Right lobe of liver (tissue), 6 donors: ENCODE measurements at regions not wholly inside any gene's neighbourhood (a gene's known extent, or its start where the extent isn't known, plus 50 kb on each side); places are given as distances from the start of the nearest gene placed in this dataset.

Source experiments
- ATAC-seq, 4 donors: fragments of 200-7000 bp; cut with Tn5 transposase; one replicate each; pipeline ENCODE4 v1.9.1; 2020; ENCODE audit warnings: mild to moderate bottlenecking in 4 of 4, moderate library complexity in 4 of 4
- DNase-seq, 3 donors: peaks; one replicate each; pipeline ENCODE4 v3.0.0-alpha.2; 2020
- H3K27ac ChIP-seq, 3 donors: fragments of 200-600 bp; one replicate each; pipeline ENCODE4 v1.8.0; 2022
- H3K27me3 ChIP-seq, 2 donors: fragments of 200-600 bp; one replicate each; pipeline ENCODE4 v1.8.0; 2022
- H3K36me3 ChIP-seq, 4 donors: fragments of 200-600 bp; sonication (generic) in 1 of 4; one replicate each; pipeline versions ENCODE4 v1.5.1 to v1.8.0; 2017 to 2022; ENCODE audit warnings: control low read depth in 1 of 4
- H3K4me1 ChIP-seq, 4 donors: fragments of 200-600 bp; sonication (generic) in 1 of 4; one replicate each; pipeline versions ENCODE4 v1.5.1 to v1.8.0; 2017 to 2022; ENCODE audit warnings: control low read depth in 1 of 4
- H3K4me3 ChIP-seq, 3 donors: fragments of 200-600 bp; one replicate each; pipeline ENCODE4 v1.8.0; 2022
- H3K9me3 ChIP-seq, 4 donors: fragments of 200-600 bp; sonication (generic) in 1 of 4; one replicate each; pipeline versions ENCODE4 v1.5.1 to v1.8.0; 2017 to 2022; ENCODE audit warnings: control low read depth in 1 of 4
- CTCF ChIP-seq, 4 donors: fragments of 200-600 bp in 3 of 4; fragments of 450-650 bp in 1 of 4; IDR thresholded peaks; one replicate each; pipeline versions ENCODE4 v1.5.1 to v1.8.0; 2016 to 2022; ENCODE audit warnings: antibody characterized with exemption in 4 of 4, mild to moderate bottlenecking in 2 of 4
- POLR2A ChIP-seq: fragments of 450-650 bp; IDR thresholded peaks from one replicate; pipeline ENCODE4 v1.6.1; 2017; ENCODE audit warnings: antibody characterized with exemption, mild to moderate bottlenecking
- WGBS: methylation state at CpG from one replicate; pipeline ENCODE4 v1.1.6; 2018; ENCODE audit warnings: low coverage, low lambda C conversion rate; ENCODE audit not compliant: insufficient coverage; ENCODE audit errors: missing lambda C conversion rate; 5-methylcytosine and 5-hydroxymethylcytosine counted together
- intact Hi-C, 2 donors: fragments of 100-400 bp; cut with DNase I; formaldehyde crosslinking; loops; one replicate each; pipeline versions ENCODE4 v1.11.2 to v1.14.1; 2022
- donor health status: DM: no; HTN: yes; CAD: no.
- donor health status: DM: no; HTN: no; CAD: no.
- donor health status: DM: no; HTN: no; CAD: no.
- donor health status: DM: no; HTN: yes; CAD: no.
- donor health status: DM: no; HTN: yes; CAD: no.

- no peak for ATAC-seq
- TF ChIP-seq POLR2A, result no peak
- no peak for TF ChIP-seq CTCF (IDR thresholded peaks at IDR 0.05)
- WGBS, result 87% methylated on average over 3 of the region's 3 CpGs
Observed at GRCh38 chr12:107529991-107530390, 155.6 kb upstream of the PWP1 start.

GRCh38 chr12:107530701-107531100 lies 154.9 kb upstream of the PWP1 start:
- DNase-seq (no peak), ATAC-seq (no peak)
- peaks cover 0 to 10% (median 2%) of the 10 kb centered on the region in 4 donors for H3K4me1 ChIP-seq
- TF ChIP-seq CTCF (IDR thresholded peaks at IDR 0.05) (no peak), POLR2A (no peak)
- whole genome bisulfite sequencing, result 80% methylated on average over 1 of the region's 2 CpGs
- intact Hi-C loops, result no loop called here
- no peak overlapping the region for H3K27ac ChIP-seq
- H3K27me3 ChIP-seq, result no peaks in the 10 kb centered on the region
- no peak overlapping the region for H3K4me3 ChIP-seq
- no peaks in the 10 kb centered on the region for H3K9me3 ChIP-seq
- H3K36me3 ChIP-seq, result no peaks in the 10 kb centered on the region

More at GRCh38 chr12:107529991-107530390, 155.6 kb upstream of the PWP1 start:
- no peaks in the 10 kb centered on the region for H3K36me3 ChIP-seq
- H3K4me3 ChIP-seq, result no peak overlapping the region
- intact Hi-C loops, result no loop called here
- no peak for DNase-seq
- H3K4me1 ChIP-seq, result peaks cover 0 to 17% (median 3%) of the 10 kb centered on the region in 4 donors
- H3K27ac ChIP-seq, result no peak overlapping the region
- H3K27me3 ChIP-seq, result no peaks in the 10 kb centered on the region
- no peaks in the 10 kb centered on the region for H3K9me3 ChIP-seq

- Histone ChIP-seq H3K27ac (no peak overlapping the region), H3K9me3 (no peaks in the 10 kb centered on the region), H3K36me3 (no peaks in the 10 kb centered on the region), H3K4me1 (no peaks in the 10 kb centered on the region), H3K4me3 (no peak overlapping the region), H3K27me3 (no peaks in the 10 kb centered on the region)
- DNase-seq (no peak), ATAC-seq (no peak)
- intact Hi-C loops, result no loop called here
- TF ChIP-seq CTCF (IDR thresholded peaks at IDR 0.05), result no peak
- no peak for TF ChIP-seq POLR2A
Observed at GRCh38 chr12:107533218-107533617, 152.4 kb upstream of the PWP1 start.

GRCh38 chr12:107536613-107537012 lies 149.0 kb upstream of the PWP1 start:
- no peak for TF ChIP-seq POLR2A
- no peak for TF ChIP-seq CTCF (IDR thresholded peaks at IDR 0.05)
- DNase-seq, result no peak
- WGBS, result 24% methylated on average over 2 of the region's 2 CpGs

GRCh38 chr12:107537464-107538119 lies 148.0 kb upstream of the PWP1 start:
- 66% methylated on average over 3 of the region's 5 CpGs for WGBS
- H3K4me1 ChIP-seq, result no peaks in the 10 kb centered on the region
- H3K27ac ChIP-seq, result no peak overlapping the region
- no peaks in the 10 kb centered on the region for H3K36me3 ChIP-seq
- H3K27me3 ChIP-seq, result no peaks in the 10 kb centered on the region
- DNase-seq (no peak), ATAC-seq (peak in 1 of 4 donors; percentile 11)
- intact Hi-C loops, result no loop called here
- H3K9me3 ChIP-seq, result no peaks in the 10 kb centered on the region
- no peak overlapping the region for H3K4me3 ChIP-seq
- TF ChIP-seq CTCF (IDR thresholded peaks at IDR 0.05), result no peak
- TF ChIP-seq POLR2A, result no peak

More at GRCh38 chr12:107536613-107537012, 149.0 kb upstream of the PWP1 start:
- H3K27ac ChIP-seq, result no peak overlapping the region
- intact Hi-C loops, result no loop called here
- H3K4me3 ChIP-seq, result no peak overlapping the region
- no peaks in the 10 kb centered on the region for H3K9me3 ChIP-seq
- no peaks in the 10 kb centered on the region for H3K36me3 ChIP-seq
- no peak for ATAC-seq
- no peaks in the 10 kb centered on the region for H3K4me1 ChIP-seq
- no peaks in the 10 kb centered on the region for H3K27me3 ChIP-seq
